Endothelial cell of umbilical vein (primary cell): ENCODE measurements at regions not wholly inside any gene's neighbourhood (a gene's known extent, or its start where the extent isn't known, plus 50 kb on each side); places are given as distances from the start of the nearest gene placed in this dataset.

Experiments used
- CTCF ChIP-seq, 2 donors: IDR thresholded peaks; 1 replicate in 1 of 2; 2 replicates in 1 of 2; pipeline ENCODE4 v1.5.1; 2011; ENCODE audit warnings: low read length in 2 of 2, mild to moderate bottlenecking in 2 of 2, moderate library complexity in 2 of 2, control low read depth in 1 of 2, inconsistent platforms in 1 of 2, low read depth in 1 of 2; ENCODE audit not compliant: insufficient read depth in 1 of 2; ENCODE audit errors: extremely low read depth in 1 of 2
- EZH2 ChIP-seq: IDR thresholded peaks from 2 replicates; pipeline ENCODE4 v1.6.1; 2012; ENCODE audit warnings: borderline replicate concordance, low read depth, mild to moderate bottlenecking, moderate library complexity, low read length, inconsistent platforms; ENCODE audit not compliant: severe bottlenecking
- FOS ChIP-seq: IDR thresholded peaks from 2 replicates; pipeline ENCODE4 v1.6.1; 2011; ENCODE audit warnings: mild to moderate bottlenecking, low read length, moderate library complexity, borderline replicate concordance; ENCODE audit not compliant: insufficient read depth
- GATA2 ChIP-seq: IDR thresholded peaks from 2 replicates; pipeline ENCODE4 v1.7.0; 2011; ENCODE audit warnings: low read depth, mild to moderate bottlenecking, moderate library complexity, mixed read lengths, low read length; ENCODE audit not compliant: insufficient read length, insufficient read depth
- JUN ChIP-seq: IDR thresholded peaks from 2 replicates; pipeline ENCODE4 v1.6.1; 2011; ENCODE audit warnings: borderline replicate concordance, low read depth; ENCODE audit not compliant: insufficient read length, insufficient read depth
- MYC ChIP-seq: IDR thresholded peaks from one replicate; pipeline ENCODE4 v1.6.1; 2011; ENCODE audit warnings: mild to moderate bottlenecking, low read depth, low read length
- POLR2A ChIP-seq: IDR thresholded peaks from 2 replicates; pipeline ENCODE4 v1.6.1; 2012; ENCODE audit warnings: low read depth, mild to moderate bottlenecking, control low read depth, low read length
- POLR2AphosphoS5 ChIP-seq: IDR thresholded peaks from 2 replicates; pipeline ENCODE4 v1.6.1; 2012; ENCODE audit warnings: low read depth, mild to moderate bottlenecking, control low read depth, low read length, moderate library complexity; ENCODE audit not compliant: insufficient read depth
- TF ChIP-seq, protein P1 (sequence below): IDR thresholded peaks from 2 replicates; pipeline ENCODE4 v1.6.1; 2011; ENCODE audit not compliant: insufficient read depth, insufficient read length

- no peak for TF ChIP-seq CTCF (IDR thresholded peaks at IDR 0.05; ENCODE audit: extremely low read depth in 1 of 2, insufficient read depth in 1 of 2, low read depth in 1 of 2, low read length in 2 of 2)
- TF ChIP-seq POLR2A: no peak
- no peak for TF ChIP-seq EZH2
- no peak for TF ChIP-seq POLR2AphosphoS5
- TF ChIP-seq, protein P1, sequence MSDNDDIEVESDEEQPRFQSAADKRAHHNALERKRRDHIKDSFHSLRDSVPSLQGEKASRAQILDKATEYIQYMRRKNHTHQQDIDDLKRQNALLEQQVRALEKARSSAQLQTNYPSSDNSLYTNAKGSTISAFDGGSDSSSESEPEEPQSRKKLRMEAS: no peak
- no peak for TF ChIP-seq MYC
- TF ChIP-seq GATA2: no peak
- TF ChIP-seq JUN: no peak
- no peak for TF ChIP-seq FOS
Measured at GRCh38 chr12:131477613-131478012, 233.3 kb upstream of the SFSWAP start.
